H1 (cell line): ENCODE measurements at regions not wholly inside any gene's neighbourhood (a gene's known extent, or its start where the extent isn't known, plus 50 kb on each side); places are given as distances from the start of the nearest gene placed in this dataset.

Experiments
- CTCF ChIA-PET: fragments of 300-600 bp; sonication (Branson Sonifier 250); formaldehyde crosslinking; loops from one replicate; lab custom pipeline; 2021; ENCODE audit not compliant: partially characterized antibody; lab: Charles Lee
- POLR2A ChIA-PET: fragments of 300-600 bp; sonication (Branson Sonifier 250); formaldehyde crosslinking; loops from one replicate; lab custom pipeline; 2021; ENCODE audit warnings: inconsistent platforms; ENCODE audit not compliant: partially characterized antibody; lab: Charles Lee
- DNase-seq, 2 experiments: peaks; one replicate each; pipeline versions ENCODE4 v3.0.0 to v3.0.0-alpha.2; 2010 to 2022; ENCODE audit warnings: low spot score in 2 of 2, low read depth in 1 of 2, mixed read lengths in 1 of 2
- FAIRE-seq: peaks from 2 replicates; lab custom pipeline; 2011; peaks lifted over from hg19 to GRCh38; lab: Jason Lieb, UNC
- H2AFZ ChIP-seq: 2 replicates; pipeline ENCODE4 v1.8.1; 2012; ENCODE audit warnings: low read length, inconsistent platforms
- H2AK5ac ChIP-seq: 2 replicates; pipeline ENCODE4 v1.6.1; 2013; ENCODE audit warnings: low read depth, low read length
- H2BK120ac ChIP-seq: replicated peaks from 2 replicates; pipeline ENCODE3; 2013; ENCODE audit warnings: low read depth, low read length, inconsistent platforms
- H2BK12ac ChIP-seq: 2 replicates; pipeline ENCODE4 v1.6.1; 2013; ENCODE audit warnings: low read depth, low read length
- H2BK15ac ChIP-seq: 2 replicates; pipeline ENCODE4 v1.6.1; 2013; ENCODE audit warnings: low read length
- H2BK20ac ChIP-seq: 2 replicates; pipeline ENCODE4 v1.6.1; 2013; ENCODE audit warnings: low read length
- H2BK5ac ChIP-seq: 2 replicates; pipeline ENCODE4 v1.6.1; 2013; ENCODE audit warnings: low read depth, low read length
- H3K14ac ChIP-seq: 2 replicates; pipeline ENCODE4 v1.6.1; 2013; ENCODE audit warnings: inconsistent platforms; ENCODE audit not compliant: insufficient read length
- H3K18ac ChIP-seq: 2 replicates; pipeline ENCODE4 v1.6.1; 2013; ENCODE audit warnings: low read length; ENCODE audit errors: extremely low read depth
- H3K23ac ChIP-seq: 2 replicates; pipeline ENCODE4 v1.6.1; 2013; ENCODE audit warnings: inconsistent platforms; ENCODE audit not compliant: insufficient read length
- H3K23me2 ChIP-seq: 2 replicates; pipeline ENCODE4 v1.6.1; 2013; ENCODE audit warnings: low read depth, low read length
- H3K27ac ChIP-seq: 2 replicates; pipeline ENCODE4 v1.6.1; 2011; ENCODE audit warnings: low read depth, low read length, inconsistent platforms
- H3K27me3 ChIP-seq, 4 experiments: replicated peaks in 1 of 4; 1 replicate in 1 of 4; 2 replicates in 3 of 4; pipeline versions ENCODE4 v1.6.1 to v1.8.1; 2011 to 2013; ENCODE audit warnings: low read length in 3 of 4, mild to moderate bottlenecking in 3 of 4, inconsistent platforms in 2 of 4, mixed read lengths in 2 of 4, moderate library complexity in 1 of 4; ENCODE audit not compliant: control insufficient read depth in 3 of 4, insufficient read depth in 3 of 4; ENCODE audit errors: extremely low read depth in 1 of 4
- H3K36me3 ChIP-seq, 4 experiments: 2 replicates each; pipeline versions ENCODE4 v1.6.1 to v1.8.1; 2011 to 2013; ENCODE audit warnings: mild to moderate bottlenecking in 4 of 4, low read length in 3 of 4, moderate library complexity in 2 of 4, control low read depth in 1 of 4, inconsistent platforms in 1 of 4; ENCODE audit not compliant: insufficient read depth in 4 of 4, control insufficient read depth in 2 of 4
- H3K4ac ChIP-seq: replicated peaks from 2 replicates; pipeline ENCODE3; 2013; ENCODE audit warnings: low read length, low read depth, mixed read lengths, inconsistent platforms; ENCODE audit not compliant: insufficient read length
- H3K4me1 ChIP-seq, 4 experiments: replicated peaks in 1 of 4; 1 replicate in 1 of 4; 2 replicates in 3 of 4; pipeline versions ENCODE4 v1.6.1 to v1.8.1; 2011 to 2013; ENCODE audit warnings: low read length in 3 of 4, inconsistent platforms in 2 of 4, mixed read lengths in 1 of 4; ENCODE audit not compliant: insufficient read depth in 4 of 4, control insufficient read depth in 3 of 4
- H3K4me2 ChIP-seq, 2 experiments: 2 replicates each; pipeline versions ENCODE4 v1.6.1 to v1.8.1; 2011 to 2013; ENCODE audit warnings: low read depth in 2 of 2, low read length in 2 of 2, control low read depth in 1 of 2, inconsistent platforms in 1 of 2, mild to moderate bottlenecking in 1 of 2; ENCODE audit not compliant: insufficient read depth in 1 of 2
- H3K4me3 ChIP-seq, 4 experiments: fragments of 200-600, 300-600 bp in 1 of 4; sonication (generic), shearing (Covaris generic), sonication (Bioruptor Twin) in 1 of 4; 2 replicates each; pipeline versions ENCODE4 v1.5.1 to v1.8.1; 2011 to 2016; ENCODE audit warnings: low read length in 4 of 4, low read depth in 3 of 4, control low read depth in 2 of 4, inconsistent platforms in 2 of 4, mild to moderate bottlenecking in 2 of 4, mixed read lengths in 1 of 4, moderate library complexity in 1 of 4; ENCODE audit not compliant: insufficient read depth in 2 of 4; ENCODE audit errors: extremely low read depth in 1 of 4
- H3K56ac ChIP-seq: replicated peaks from 2 replicates; pipeline ENCODE3; 2013; ENCODE audit warnings: low read depth, mild to moderate bottlenecking, mixed read lengths, low read length, inconsistent platforms; ENCODE audit not compliant: insufficient read length
- H3K79me1 ChIP-seq: 2 replicates; pipeline ENCODE4 v1.6.1; 2013; ENCODE audit warnings: low read depth, low read length, control low read depth
- H3K79me2 ChIP-seq, 2 experiments: 2 replicates each; pipeline versions ENCODE4 v1.6.1 to v1.8.1; 2012 to 2013; ENCODE audit warnings: low read length in 2 of 2, mild to moderate bottlenecking in 2 of 2, inconsistent platforms in 1 of 2; ENCODE audit not compliant: insufficient read depth in 2 of 2, control insufficient read depth in 1 of 2
- H3K9ac ChIP-seq, 4 experiments: replicated peaks in 1 of 4; 1 replicate in 1 of 4; 2 replicates in 3 of 4; pipeline versions ENCODE4 v1.6.1 to v1.8.1; 2011 to 2013; ENCODE audit warnings: low read depth in 3 of 4, low read length in 3 of 4, control low read depth in 2 of 4, mild to moderate bottlenecking in 2 of 4, moderate library complexity in 2 of 4, inconsistent platforms in 1 of 4; ENCODE audit errors: extremely low read depth in 1 of 4
- H3K9me3 ChIP-seq, 2 experiments: 2 replicates each; pipeline versions ENCODE4 v1.6.1 to v1.8.1; 2012 to 2013; ENCODE audit warnings: mild to moderate bottlenecking in 2 of 2, moderate library complexity in 2 of 2, control low read depth in 1 of 2, inconsistent platforms in 1 of 2, low read depth in 1 of 2, low read length in 1 of 2, mixed read lengths in 1 of 2; ENCODE audit not compliant: insufficient read depth in 2 of 2
- H4K20me1 ChIP-seq, 2 experiments: replicated peaks in 1 of 2; 2 replicates each; pipeline versions ENCODE3 to v1.8.1; 2011 to 2013; ENCODE audit warnings: inconsistent platforms in 2 of 2, low read length in 2 of 2, mild to moderate bottlenecking in 1 of 2; ENCODE audit not compliant: insufficient read depth in 2 of 2, control insufficient read depth in 1 of 2
- H4K5ac ChIP-seq: 2 replicates; pipeline ENCODE4 v1.6.1; 2013; ENCODE audit warnings: low read length, low read depth, mixed read lengths, inconsistent platforms; ENCODE audit not compliant: insufficient read length
- H4K8ac ChIP-seq: 2 replicates; pipeline ENCODE4 v1.8.0; 2013; ENCODE audit warnings: mild to moderate bottlenecking, moderate library complexity, low read length, inconsistent platforms; ENCODE audit not compliant: insufficient read depth; ENCODE audit errors: extremely low read depth
- H4K91ac ChIP-seq: replicated peaks from 2 replicates; pipeline ENCODE3; 2013; ENCODE audit warnings: low read length, mixed read lengths, inconsistent platforms; ENCODE audit not compliant: insufficient read length
- BACH1 ChIP-seq: IDR thresholded peaks from 2 replicates; pipeline ENCODE4 v1.6.1; 2012; ENCODE audit warnings: low read length, improper control_type of control experiment
- CBX8 ChIP-seq: fragments of 300-800, 300-1000 bp; sonication (generic); IDR thresholded peaks from 2 replicates; pipeline ENCODE4 v1.7.1; 2016; ENCODE audit warnings: low read depth, low read length, borderline replicate concordance
- CEBPB ChIP-seq: IDR thresholded peaks from 2 replicates; pipeline ENCODE4 v1.6.1; 2012; ENCODE audit warnings: low read depth, low read length
- FOSL1 ChIP-seq: IDR thresholded peaks from 2 replicates; pipeline ENCODE4 v1.6.1; 2011; ENCODE audit warnings: mild to moderate bottlenecking, low read depth, low read length, moderate library complexity; ENCODE audit not compliant: insufficient read depth
- HDAC6 ChIP-seq: IDR thresholded peaks from one replicate; pipeline ENCODE4 v1.7.1; 2012; ENCODE audit warnings: low read depth, mild to moderate bottlenecking, inconsistent platforms, low read length, moderate library complexity
- PHF8 ChIP-seq: fragments of 200-600 bp; sonication (generic); conservative IDR thresholded peaks from 2 replicates; pipeline ENCODE4 v1.7.1; 2012; ENCODE audit warnings: low read depth, mild to moderate bottlenecking, inconsistent platforms, low read length, moderate library complexity
- POLR2AphosphoS5 ChIP-seq: IDR thresholded peaks from 2 replicates; pipeline ENCODE4 v1.6.1; 2011; ENCODE audit warnings: low read depth, low read length
- RAD21 ChIP-seq, 2 experiments: IDR thresholded peaks in 1 of 2; conservative IDR thresholded peaks in 1 of 2; 2 replicates each; pipeline ENCODE4 v1.6.1; 2011; ENCODE audit warnings: low read depth in 2 of 2, low read length in 2 of 2, improper control_type of control experiment in 1 of 2, inconsistent platforms in 1 of 2, mild to moderate bottlenecking in 1 of 2, moderate library complexity in 1 of 2
- RNF2 ChIP-seq: fragments of 200-900, 300-1000 bp; sonication (generic); IDR thresholded peaks from 2 replicates; pipeline ENCODE4 v1.7.1; 2016; ENCODE audit warnings: borderline replicate concordance, low read depth, mild to moderate bottlenecking, antibody characterized with exemption, low read length; ENCODE audit not compliant: poor library complexity, severe bottlenecking; ENCODE audit errors: missing control alignments
- SUZ12 ChIP-seq: fragments of 200-600 bp; sonication (generic); IDR thresholded peaks from 2 replicates; pipeline ENCODE4 v1.6.1; 2012; ENCODE audit warnings: mild to moderate bottlenecking, inconsistent platforms, low read length, moderate library complexity, mixed read lengths
- TAF1 ChIP-seq: IDR thresholded peaks from 2 replicates; pipeline ENCODE4 v1.6.1; 2011; ENCODE audit warnings: mild to moderate bottlenecking, low read depth, low read length
- YY1 ChIP-seq: IDR thresholded peaks from 2 replicates; pipeline ENCODE4 v1.6.1; 2011; ENCODE audit warnings: low read depth, mild to moderate bottlenecking, low read length
- WGBS, 2 experiments: shearing (Covaris generic) in 1 of 2; methylation state at CpG; one replicate each; pipeline versions ENCODE4 v1.1.6 to v1.1.7; 2013 to 2015; ENCODE audit warnings: low lambda C conversion rate in 2 of 2, mixed read lengths in 2 of 2, inconsistent platforms in 1 of 2, low coverage in 1 of 2, missing lambda C conversion rate in 1 of 2; ENCODE audit not compliant: insufficient replicate concordance in 2 of 2, insufficient coverage in 1 of 2, insufficient read length in 1 of 2; ENCODE audit errors: extremely low coverage in 1 of 2, missing lambda C conversion rate in 1 of 2; 5-methylcytosine and 5-hydroxymethylcytosine counted together

DNA sequence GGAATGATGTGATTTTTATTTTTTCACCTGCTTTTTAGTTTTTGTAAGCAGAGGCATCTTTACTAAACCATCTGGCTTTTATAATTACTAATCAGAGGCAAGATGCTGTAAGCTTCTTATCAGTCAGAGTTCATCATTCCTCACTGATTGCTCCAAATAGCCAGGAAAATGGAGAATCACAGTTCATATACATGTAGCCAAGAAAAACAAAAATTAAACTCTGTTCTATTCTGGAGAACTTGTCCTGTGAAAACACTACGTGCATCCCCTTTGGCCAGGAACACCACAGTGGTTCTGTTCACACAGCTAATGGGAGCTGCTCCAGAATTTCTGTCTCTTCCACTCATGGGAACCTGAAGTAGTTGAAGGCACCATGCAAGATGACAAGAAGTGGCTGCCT lies 725.5 kb upstream of the CHRM3 start:
- no peak overlapping the region for H4K91ac ChIP-seq
- H3K14ac ChIP-seq = no peak overlapping the region
- H3K4me3 ChIP-seq = no peak overlapping the region
- CTCF ChIA-PET = no interaction called here
- H3K9ac ChIP-seq = no peak overlapping the region
- H4K8ac ChIP-seq = no peak overlapping the region
- H2BK12ac ChIP-seq = no peak overlapping the region
- DNase-seq (no peak), FAIRE-seq (no peak)
- 0 out of 2 replicates have a peak overlapping the region, but pooled peaks have one; percentile 59 for H2AFZ ChIP-seq
- POLR2A ChIA-PET = no interaction called here
- no peaks in the 10 kb centered on the region for H3K23me2 ChIP-seq
- no peaks in the 10 kb centered on the region for H3K27me3 ChIP-seq
- no peak overlapping the region for H3K27ac ChIP-seq
- no peak overlapping the region for H4K5ac ChIP-seq
- no peaks in the 10 kb centered on the region for H3K36me3 ChIP-seq
- TF ChIP-seq HDAC6 = no peak
- TF ChIP-seq RAD21 (IDR thresholded peaks at IDR 0.05 in 1 of 2, conservative IDR thresholded peaks at IDR 0.05 in 1 of 2; ENCODE audit: low read depth in 2 of 2, low read length in 2 of 2) = no peak
- TF ChIP-seq TAF1 = no peak
- no peak for TF ChIP-seq PHF8
- TF ChIP-seq CBX8 = no peak
- no peak for TF ChIP-seq RNF2
- no peak for TF ChIP-seq YY1
- TF ChIP-seq BACH1 = no peak
- TF ChIP-seq POLR2AphosphoS5 = no peak
- no peak for TF ChIP-seq CEBPB
- no peak for TF ChIP-seq SUZ12
- TF ChIP-seq FOSL1 = no peak
- no peak overlapping the region for H3K18ac ChIP-seq
- WGBS, 2 experiments = 100% methylated on average over 1 of the region's 1 CpG; no CpG with 5 or more reads in 1 of the 2 experiments
- H3K4ac ChIP-seq = no peak overlapping the region
- no peaks in the 10 kb centered on the region for H3K79me2 ChIP-seq
- no peak overlapping the region for H3K56ac ChIP-seq
- no peak overlapping the region for H3K4me2 ChIP-seq
- H2BK5ac ChIP-seq = no peak overlapping the region
- no peak overlapping the region for H2BK20ac ChIP-seq
- H2BK120ac ChIP-seq = no peak overlapping the region
- H3K79me1 ChIP-seq = no peaks in the 10 kb centered on the region
- H2AK5ac ChIP-seq = no peak overlapping the region
- H3K4me1 ChIP-seq = no peaks in the 10 kb centered on the region
- H4K20me1 ChIP-seq = no peaks in the 10 kb centered on the region
- no peaks in the 10 kb centered on the region for H3K9me3 ChIP-seq
- no peak overlapping the region for H3K23ac ChIP-seq
- H2BK15ac ChIP-seq = no peak overlapping the region
